CD14-positive monocyte (primary cell): ENCODE measurements at regions not wholly inside any gene's neighbourhood (a gene's known extent, or its start where the extent isn't known, plus 50 kb on each side); places are given as distances from the start of the nearest gene placed in this dataset.

Experiments
- DNase-seq, 3 donors: peaks; one replicate each; pipeline ENCODE4 v3.0.0-alpha.2; 2011 to 2022
- H2AFZ ChIP-seq: 2 replicates; pipeline ENCODE4 v1.6.0; 2012; ENCODE audit warnings: mild to moderate bottlenecking, low read depth, low read length, inconsistent platforms; ENCODE audit not compliant: insufficient read depth, poor library complexity, severe bottlenecking
- H3K27ac ChIP-seq, 2 donors: 1 replicate in 1 of 2; 2 replicates in 1 of 2; pipeline ENCODE4 v1.5.1; 2012 to 2013; ENCODE audit warnings: low read length in 2 of 2, control low read depth in 1 of 2, inconsistent platforms in 1 of 2, low read depth in 1 of 2, mild to moderate bottlenecking in 1 of 2
- H3K27me3 ChIP-seq, 2 donors: one replicate each; pipeline versions ENCODE4 v1.6.0 to v1.6.1; 2011 to 2013; ENCODE audit warnings: low read length in 2 of 2; ENCODE audit not compliant: control insufficient read depth in 2 of 2, insufficient read depth in 2 of 2
- H3K36me3 ChIP-seq, 2 donors: replicated peaks in 1 of 2; 1 replicate in 1 of 2; 2 replicates in 1 of 2; pipeline versions ENCODE4 v1.5.1 to v1.6.1; 2012 to 2013; ENCODE audit warnings: low read length in 2 of 2, control low read depth in 1 of 2, inconsistent platforms in 1 of 2, mild to moderate bottlenecking in 1 of 2; ENCODE audit not compliant: insufficient read depth in 2 of 2, control insufficient read depth in 1 of 2
- H3K4me1 ChIP-seq, 2 donors: 1 replicate in 1 of 2; 2 replicates in 1 of 2; pipeline versions ENCODE4 v1.5.1 to v1.6.1; 2012 to 2013; ENCODE audit warnings: low read length in 2 of 2, control low read depth in 1 of 2, inconsistent platforms in 1 of 2, mild to moderate bottlenecking in 1 of 2, moderate library complexity in 1 of 2; ENCODE audit not compliant: insufficient read depth in 2 of 2, control insufficient read depth in 1 of 2
- H3K4me2 ChIP-seq: replicated peaks from 2 replicates; pipeline ENCODE3; 2012; ENCODE audit warnings: low read length, moderate library complexity, mild to moderate bottlenecking; ENCODE audit not compliant: poor library complexity, severe bottlenecking; ENCODE audit errors: extremely low read depth
- H3K4me3 ChIP-seq, 3 experiments: fragments of 200-600 bp in 1 of 3; sonication (generic) in 1 of 3; replicated peaks in 1 of 3; 1 replicate in 2 of 3; 2 replicates in 1 of 3; pipeline ENCODE4 v1.5.1; 2011 to 2013; ENCODE audit warnings: low read length in 3 of 3, mild to moderate bottlenecking in 3 of 3, control low read depth in 2 of 3, low read depth in 2 of 3, inconsistent platforms in 1 of 3, moderate library complexity in 1 of 3
- H3K79me2 ChIP-seq: 2 replicates; pipeline ENCODE4 v1.6.0; 2012; ENCODE audit warnings: mild to moderate bottlenecking, control low read depth, inconsistent platforms, low read length, moderate library complexity; ENCODE audit not compliant: insufficient read depth
- H3K9ac ChIP-seq: 2 replicates; pipeline ENCODE4 v1.6.0; 2017; ENCODE audit warnings: low read length, mild to moderate bottlenecking; ENCODE audit not compliant: insufficient read depth, poor library complexity, severe bottlenecking
- H3K9me3 ChIP-seq, 2 donors: replicated peaks in 1 of 2; 1 replicate in 1 of 2; 2 replicates in 1 of 2; pipeline versions ENCODE4 v1.5.1 to v1.6.1; 2012 to 2013; ENCODE audit warnings: low read length in 2 of 2, control low read depth in 1 of 2; ENCODE audit not compliant: control insufficient read depth in 1 of 2, insufficient read depth in 1 of 2
- H4K20me1 ChIP-seq: 2 replicates; pipeline ENCODE4 v1.6.0; 2012; ENCODE audit warnings: mild to moderate bottlenecking, low read length, control low read depth, moderate library complexity; ENCODE audit not compliant: insufficient read depth
- H3K27ac Mint-ChIP-seq, 7 donors: one replicate each; pipeline ENCODE4 v1.8.0; 2020; ENCODE audit warnings: mild to moderate bottlenecking in 7 of 7, mixed read lengths in 7 of 7, moderate library complexity in 6 of 7, inconsistent platforms in 2 of 7
- H3K27me3 Mint-ChIP-seq, 3 donors: one replicate each; pipeline ENCODE4 v1.8.0; 2021 to 2022; ENCODE audit warnings: low read depth in 3 of 3, mild to moderate bottlenecking in 3 of 3, mixed read lengths in 3 of 3, moderate library complexity in 3 of 3, inconsistent platforms in 1 of 3
- H3K36me3 Mint-ChIP-seq, 2 donors: one replicate each; pipeline ENCODE4 v1.8.0; 2020; ENCODE audit warnings: mixed read lengths in 2 of 2, inconsistent platforms in 1 of 2, mild to moderate bottlenecking in 1 of 2
- H3K4me1 Mint-ChIP-seq: one replicate; pipeline ENCODE4 v1.8.0; 2020; ENCODE audit warnings: mild to moderate bottlenecking, mixed read lengths
- H3K4me3 Mint-ChIP-seq, 2 donors: one replicate each; pipeline ENCODE4 v1.8.0; 2020; ENCODE audit warnings: mild to moderate bottlenecking in 2 of 2, mixed read lengths in 2 of 2, moderate library complexity in 1 of 2
- H3K9me3 Mint-ChIP-seq, 7 donors: one replicate each; pipeline ENCODE4 v1.8.0; 2020 to 2022; ENCODE audit warnings: mixed read lengths in 7 of 7, mild to moderate bottlenecking in 6 of 7, moderate library complexity in 6 of 7, inconsistent platforms in 2 of 7
- CTCF ChIP-seq: fragments of 200-600 bp; IDR thresholded peaks from one replicate; pipeline ENCODE4 v1.8.0; 2022; ENCODE audit warnings: antibody characterized with exemption, mild to moderate bottlenecking
- WGBS: methylation state at CpG from one replicate; pipeline ENCODE4 v1.1.5; 2013; ENCODE audit warnings: missing lambda C conversion rate; ENCODE audit not compliant: insufficient coverage; 5-methylcytosine and 5-hydroxymethylcytosine counted together
- intact Hi-C, 2 donors: fragments of 100-400 bp; cut with micrococcal nuclease; formaldehyde crosslinking; loops; one replicate each; pipeline versions ENCODE4 v1.15.0 to v1.15.1; 2023

- Mint-ChIP-seq H3K27ac (no peak overlapping the region), H3K27me3 (peaks cover 0 to 1% (median 0%) of the 10 kb centered on the region in 3 donors), H3K9me3 (peaks cover 0 to 1% (median 0%) of the 10 kb centered on the region in 7 donors), H3K36me3 (no peaks in the 10 kb centered on the region), H3K4me3 (no peak overlapping the region), H3K4me1 (peaks cover 7% of the 10 kb centered on the region)
- Histone ChIP-seq H3K4me1 (peaks cover 0 to 5% of the 10 kb centered on the region in 2 donors), H3K27ac (no peak overlapping the region), H3K4me2 (no peak overlapping the region), H3K79me2 (no peaks in the 10 kb centered on the region), H3K4me3 (no peak overlapping the region), H4K20me1 (no peaks in the 10 kb centered on the region), H3K36me3 (no peaks in the 10 kb centered on the region), H2AFZ (peak overlapping the region; percentile 6), H3K9me3 (no peaks in the 10 kb centered on the region), H3K9ac (no peak overlapping the region), H3K27me3 (no peaks in the 10 kb centered on the region)
- no peak for DNase-seq
- no CpG with 5 or more reads among the region's 1 CpG for WGBS
- no peak for TF ChIP-seq CTCF
- intact Hi-C loops, result no loop called here
Observed at GRCh38 chr1:186775881-186776560, 52.7 kb upstream of the PLA2G4A start.

- no peak overlapping the region for H3K27ac Mint-ChIP-seq
- Histone ChIP-seq H3K4me2 (no peak overlapping the region), H3K79me2 (no peaks in the 10 kb centered on the region), H3K9me3 (no peaks in the 10 kb centered on the region), H2AFZ (no peak overlapping the region), H3K4me3 (no peak overlapping the region), H3K36me3 (no peaks in the 10 kb centered on the region), H4K20me1 (no peaks in the 10 kb centered on the region), H3K9ac (no peak overlapping the region), H3K27ac (no peak overlapping the region), H3K4me1 (peaks cover 3 to 12% of the 10 kb centered on the region in 2 donors), H3K27me3 (no peaks in the 10 kb centered on the region)
- no peak overlapping the region for H3K4me3 Mint-ChIP-seq
- WGBS, result 100% methylated on average over 1 of the region's 2 CpGs
- peaks cover 0 to 1% (median 0%) of the 10 kb centered on the region in 7 donors for H3K9me3 Mint-ChIP-seq
- H3K4me1 Mint-ChIP-seq, result peaks cover 7% of the 10 kb centered on the region
- TF ChIP-seq CTCF, result no peak
- intact Hi-C loops, result no loop called here
- H3K36me3 Mint-ChIP-seq, result no peaks in the 10 kb centered on the region
- DNase-seq, result no peak
- peaks cover 0 to 1% (median 0%) of the 10 kb centered on the region in 3 donors for H3K27me3 Mint-ChIP-seq
Observed at GRCh38 chr1:186775036-186775435, 53.7 kb upstream of the PLA2G4A start.
